ENCODE measurements at regions not wholly inside any gene's neighbourhood (a gene's known extent, or its start where the extent isn't known, plus 50 kb on each side); places are given as distances from the start of the nearest gene placed in this dataset.

DNA sequence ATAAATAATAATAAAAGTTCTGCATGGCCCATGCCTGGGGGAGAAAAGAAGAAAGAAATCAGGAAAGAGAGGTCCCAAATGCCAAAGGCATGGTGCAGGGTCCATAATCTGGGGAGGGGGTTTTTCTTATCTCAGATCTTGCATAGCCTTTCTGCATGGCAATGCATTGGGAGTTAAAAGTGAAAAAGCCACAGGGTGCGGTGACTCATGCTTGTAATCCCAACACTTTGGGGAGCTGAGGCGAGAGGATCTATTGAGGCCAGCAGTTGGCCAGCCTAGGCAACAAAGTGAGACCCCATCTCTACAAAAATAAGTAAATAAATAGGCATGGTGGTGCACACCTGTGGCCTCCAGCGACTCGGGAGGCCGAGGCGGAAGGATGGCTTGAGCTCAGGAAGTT is 76.8 kb upstream of the GATA2 start:
- Histone ChIP-seq H3K4me3 (ENCODE audit: low read depth, low read length) (no peak overlapping the region), H3K9ac (ENCODE audit: low read depth, low read length) (no peak overlapping the region), H3K4me1 (ENCODE audit: control insufficient read depth, insufficient read depth, low read length) (peaks cover 12% of the 10 kb centered on the region), H3K27me3 (ENCODE audit: control insufficient read depth, insufficient read depth, low read length) (no peaks in the 10 kb centered on the region), H3K36me3 (ENCODE audit: control insufficient read depth, insufficient read depth, low read length) (no peaks in the 10 kb centered on the region), H3K9me3 (ENCODE audit: control insufficient read depth, insufficient read depth, low read length) (no peaks in the 10 kb centered on the region)

DNA sequence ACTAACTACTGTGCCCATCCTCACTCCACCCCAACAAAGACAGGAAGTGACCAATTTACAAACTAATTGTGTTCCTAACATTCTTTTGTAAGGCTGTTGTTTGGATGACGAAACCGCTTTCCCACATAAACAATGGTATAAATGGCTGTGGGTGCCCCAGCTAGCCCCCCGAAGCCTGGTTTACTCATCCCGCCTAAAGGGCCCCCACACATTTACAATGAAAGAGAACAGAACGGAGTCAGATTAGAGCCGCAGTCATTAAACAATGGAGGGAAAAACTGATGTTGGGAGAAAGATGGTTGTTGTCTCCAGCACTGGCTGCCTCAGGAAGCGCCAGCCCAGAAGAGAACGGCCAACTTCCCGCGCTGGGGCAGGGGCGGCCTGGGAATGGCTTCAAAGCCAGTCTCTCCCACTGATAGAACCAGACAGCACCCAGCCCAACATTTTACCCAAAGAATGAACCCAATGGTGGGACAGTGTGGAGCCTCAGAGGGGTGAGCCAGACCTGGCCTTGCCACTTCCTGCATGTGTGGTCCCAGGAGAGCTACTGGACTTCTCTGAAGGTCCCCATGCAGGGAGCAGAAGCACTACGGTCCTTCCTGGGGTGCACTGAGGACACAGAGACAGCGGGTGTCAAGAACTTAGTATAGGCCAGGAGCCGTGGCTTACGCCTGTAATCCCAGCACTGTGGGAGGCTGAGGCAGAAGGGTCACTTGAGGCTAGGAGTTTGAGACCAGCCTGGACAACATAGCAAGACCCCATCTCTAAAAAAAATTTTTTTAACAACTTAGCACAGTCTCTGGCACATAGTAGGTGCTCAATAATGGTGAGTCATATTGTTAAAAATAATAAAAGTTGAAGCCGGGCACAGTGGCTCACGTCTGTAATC is 75.8 kb upstream of the GATA2 start:
- H3K9me3 ChIP-seq (ENCODE audit: control insufficient read depth, insufficient read depth, low read length), result no peaks in the 10 kb centered on the region
- H3K4me1 ChIP-seq (ENCODE audit: control insufficient read depth, insufficient read depth, low read length), result peaks cover 12% of the 10 kb centered on the region
- peak overlapping the region; percentile 22 for H3K4me3 ChIP-seq (ENCODE audit: low read depth, low read length)
- no peaks in the 10 kb centered on the region for H3K36me3 ChIP-seq (ENCODE audit: control insufficient read depth, insufficient read depth, low read length)
- peak overlapping the region; percentile 12 for H3K9ac ChIP-seq (ENCODE audit: low read depth, low read length)
- no peaks in the 10 kb centered on the region for H3K27me3 ChIP-seq (ENCODE audit: control insufficient read depth, insufficient read depth, low read length)

DNA sequence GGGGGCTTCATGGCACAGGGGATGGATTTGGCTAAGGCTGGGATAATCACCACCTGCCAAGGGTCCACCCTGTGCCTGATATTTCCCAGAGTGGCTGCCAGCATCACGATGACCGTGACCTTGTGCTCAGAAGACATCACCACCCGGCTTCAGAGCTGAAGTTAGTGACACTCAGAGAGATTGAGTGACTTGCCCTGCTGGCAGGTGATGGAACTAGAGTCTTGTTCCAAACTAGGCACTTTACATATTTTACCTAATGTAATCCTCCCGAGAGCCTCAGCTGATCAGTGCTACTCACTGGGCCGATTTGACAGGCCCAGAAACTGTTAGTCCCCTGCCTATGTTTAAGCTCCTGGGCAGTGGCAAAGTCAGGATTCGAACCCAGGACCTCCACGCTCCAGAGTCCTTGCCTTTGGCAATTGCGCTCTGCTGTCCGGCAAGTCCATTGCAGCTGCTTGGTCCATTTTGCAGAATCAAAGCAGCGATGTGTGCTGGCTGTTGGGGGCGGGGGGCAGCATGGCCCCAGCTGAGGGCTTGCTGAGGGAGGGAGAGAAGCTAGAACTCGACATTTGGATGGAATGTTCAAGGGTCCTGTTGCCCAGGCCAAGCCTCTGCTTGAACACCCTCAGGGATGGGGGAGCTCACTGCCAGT is 74.8 kb upstream of the GATA2 start:
- Histone ChIP-seq H3K27me3 (ENCODE audit: control insufficient read depth, insufficient read depth, low read length) (no peaks in the 10 kb centered on the region), H3K36me3 (ENCODE audit: control insufficient read depth, insufficient read depth, low read length) (no peaks in the 10 kb centered on the region), H3K9me3 (ENCODE audit: control insufficient read depth, insufficient read depth, low read length) (no peaks in the 10 kb centered on the region), H3K4me1 (ENCODE audit: control insufficient read depth, insufficient read depth, low read length) (peaks cover 12% of the 10 kb centered on the region), H3K9ac (ENCODE audit: low read depth, low read length) (no peak overlapping the region), H3K4me3 (ENCODE audit: low read depth, low read length) (peak overlapping the region; percentile 22)

DNA sequence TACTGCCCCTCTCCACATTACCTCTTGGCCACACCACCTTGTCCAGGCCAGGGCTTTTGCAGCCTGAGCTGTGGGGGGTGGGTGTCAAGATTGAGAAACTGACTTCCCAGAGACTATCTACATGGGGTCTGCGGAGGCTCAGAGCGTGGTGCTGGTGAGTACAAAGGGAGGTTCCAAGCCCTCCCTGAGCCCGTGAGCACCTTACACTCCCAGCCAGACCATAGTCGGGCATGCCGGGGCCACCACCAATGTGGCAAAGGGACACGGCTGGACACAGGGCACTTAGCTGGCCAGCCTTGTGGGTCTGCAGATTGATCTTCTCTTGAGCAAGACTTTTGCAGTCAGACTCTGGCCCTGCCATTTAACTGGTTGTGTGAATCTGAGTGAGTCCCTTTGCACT is 74.1 kb upstream of the GATA2 start:
- Histone ChIP-seq H3K36me3 (ENCODE audit: control insufficient read depth, insufficient read depth, low read length) (no peaks in the 10 kb centered on the region), H3K4me1 (ENCODE audit: control insufficient read depth, insufficient read depth, low read length) (peaks cover 12% of the 10 kb centered on the region), H3K9ac (ENCODE audit: low read depth, low read length) (no peak overlapping the region), H3K9me3 (ENCODE audit: control insufficient read depth, insufficient read depth, low read length) (no peaks in the 10 kb centered on the region), H3K4me3 (ENCODE audit: low read depth, low read length) (no peak overlapping the region), H3K27me3 (ENCODE audit: control insufficient read depth, insufficient read depth, low read length) (no peaks in the 10 kb centered on the region)

DNA sequence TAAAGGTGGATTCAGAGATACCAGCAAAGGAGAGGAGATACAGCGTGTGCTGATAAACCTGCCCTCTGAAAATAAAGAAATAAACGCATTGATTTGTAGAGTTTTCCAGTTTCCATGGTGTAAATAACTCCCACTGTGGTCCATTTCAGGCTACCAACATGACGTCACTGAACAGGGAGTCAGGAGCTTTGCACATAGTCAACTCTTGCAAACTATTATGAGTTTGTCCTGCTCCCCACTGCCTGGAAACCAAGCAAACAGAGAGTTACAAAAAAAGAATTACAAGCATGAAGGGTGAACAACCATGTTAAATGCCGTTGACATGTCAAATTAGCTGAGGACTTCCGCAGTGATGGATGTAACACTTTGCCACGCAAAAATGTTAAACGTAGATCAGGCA is 70.4 kb upstream of the GATA2 start:
- H3K36me3 ChIP-seq (ENCODE audit: control insufficient read depth, insufficient read depth, low read length), result no peaks in the 10 kb centered on the region
- no peak overlapping the region for H3K4me3 ChIP-seq (ENCODE audit: low read depth, low read length)
- no peak overlapping the region for H3K9ac ChIP-seq (ENCODE audit: low read depth, low read length)
- H3K27me3 ChIP-seq (ENCODE audit: control insufficient read depth, insufficient read depth, low read length), result no peaks in the 10 kb centered on the region
- H3K9me3 ChIP-seq (ENCODE audit: control insufficient read depth, insufficient read depth, low read length), result no peaks in the 10 kb centered on the region
- H3K4me1 ChIP-seq (ENCODE audit: control insufficient read depth, insufficient read depth, low read length), result peaks cover 6% of the 10 kb centered on the region

DNA sequence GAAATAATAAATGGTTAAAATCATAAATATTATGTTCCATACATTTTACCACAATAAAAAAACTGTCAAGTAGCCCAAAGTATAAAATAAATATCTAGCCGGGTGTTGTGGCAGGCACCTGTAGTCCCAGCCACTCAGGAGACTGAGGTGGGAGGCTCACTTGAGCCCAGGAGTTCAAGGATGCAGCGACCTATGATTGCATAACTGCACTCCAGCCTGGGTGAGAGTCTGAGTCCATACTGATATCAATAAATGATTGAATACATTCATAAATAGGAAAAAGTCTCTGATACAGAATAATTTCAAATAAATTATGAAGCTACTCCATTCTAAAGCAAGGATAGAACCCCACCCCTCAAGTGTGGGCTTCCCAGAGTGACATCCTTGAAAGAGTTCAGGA is 68.5 kb upstream of the GATA2 start:
- H3K36me3 ChIP-seq (ENCODE audit: control insufficient read depth, insufficient read depth, low read length), result no peaks in the 10 kb centered on the region
- no peak overlapping the region for H3K9ac ChIP-seq (ENCODE audit: low read depth, low read length)
- no peaks in the 10 kb centered on the region for H3K4me1 ChIP-seq (ENCODE audit: control insufficient read depth, insufficient read depth, low read length)
- H3K27me3 ChIP-seq (ENCODE audit: control insufficient read depth, insufficient read depth, low read length), result peaks cover 3% of the 10 kb centered on the region
- no peak overlapping the region for H3K4me3 ChIP-seq (ENCODE audit: low read depth, low read length)
- H3K9me3 ChIP-seq (ENCODE audit: control insufficient read depth, insufficient read depth, low read length), result no peaks in the 10 kb centered on the region

DNA sequence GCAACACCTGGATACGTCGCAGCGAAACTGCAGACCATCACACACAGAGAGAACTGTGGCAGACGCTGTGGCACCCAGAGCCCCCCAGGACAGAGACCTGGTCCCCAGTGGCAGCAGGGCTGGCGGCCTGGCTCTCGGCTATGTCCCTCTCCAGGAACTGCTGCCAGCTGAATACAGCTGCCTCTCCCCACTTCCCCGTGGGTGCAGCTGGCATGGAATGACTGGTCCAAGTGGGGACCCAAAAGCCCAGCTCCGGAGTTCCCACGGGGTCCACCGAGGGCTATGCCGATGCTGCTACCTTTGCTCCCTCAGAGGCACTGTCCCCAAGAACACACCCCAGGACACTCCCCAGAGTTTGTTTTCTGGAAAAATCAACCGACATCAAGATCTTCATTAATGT is 67.8 kb upstream of the GATA2 start:
- Histone ChIP-seq H3K4me1 (ENCODE audit: control insufficient read depth, insufficient read depth, low read length) (no peaks in the 10 kb centered on the region), H3K27me3 (ENCODE audit: control insufficient read depth, insufficient read depth, low read length) (peaks cover 10% of the 10 kb centered on the region), H3K9ac (ENCODE audit: low read depth, low read length) (no peak overlapping the region), H3K4me3 (ENCODE audit: low read depth, low read length) (no peak overlapping the region), H3K36me3 (ENCODE audit: control insufficient read depth, insufficient read depth, low read length) (no peaks in the 10 kb centered on the region), H3K9me3 (ENCODE audit: control insufficient read depth, insufficient read depth, low read length) (no peaks in the 10 kb centered on the region)

DNA sequence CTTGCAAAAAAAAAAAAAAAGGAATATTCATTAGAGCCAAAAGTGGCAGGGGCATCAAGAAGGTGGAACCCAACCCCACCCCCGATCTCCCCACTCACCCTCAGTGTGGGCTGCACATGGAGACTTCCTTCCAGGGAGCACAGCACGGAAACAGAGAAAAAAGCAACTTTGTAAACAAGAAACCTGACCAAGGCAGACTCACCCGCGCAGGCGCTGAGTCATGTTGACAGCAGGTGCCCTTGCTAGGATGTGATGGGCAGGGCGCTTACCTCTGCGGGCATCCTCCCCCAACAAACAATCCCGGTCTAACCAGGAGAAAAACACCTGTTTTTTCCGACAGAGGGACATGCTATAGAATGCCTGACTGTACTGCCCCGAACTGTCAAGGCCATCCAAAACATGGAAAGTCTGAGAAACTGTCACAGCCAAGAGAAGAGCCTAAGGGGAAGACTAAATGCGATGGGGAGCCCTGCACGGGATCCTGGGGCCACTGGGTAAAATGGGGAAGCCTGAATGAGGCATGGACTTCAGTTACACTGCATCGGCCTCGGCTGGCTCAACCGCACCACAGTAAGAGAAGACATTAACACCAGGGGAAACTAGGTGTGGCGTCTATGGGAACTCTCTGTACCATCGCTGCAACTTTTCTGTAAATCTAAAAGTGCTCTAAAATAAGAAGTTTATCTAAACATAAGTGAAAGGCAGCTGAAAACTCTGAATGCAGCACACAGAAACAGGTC is 66.7 kb upstream of the GATA2 start:
- Histone ChIP-seq H3K4me3 (ENCODE audit: low read depth, low read length) (no peak overlapping the region), H3K27me3 (ENCODE audit: control insufficient read depth, insufficient read depth, low read length) (peaks cover 16% of the 10 kb centered on the region)

DNA sequence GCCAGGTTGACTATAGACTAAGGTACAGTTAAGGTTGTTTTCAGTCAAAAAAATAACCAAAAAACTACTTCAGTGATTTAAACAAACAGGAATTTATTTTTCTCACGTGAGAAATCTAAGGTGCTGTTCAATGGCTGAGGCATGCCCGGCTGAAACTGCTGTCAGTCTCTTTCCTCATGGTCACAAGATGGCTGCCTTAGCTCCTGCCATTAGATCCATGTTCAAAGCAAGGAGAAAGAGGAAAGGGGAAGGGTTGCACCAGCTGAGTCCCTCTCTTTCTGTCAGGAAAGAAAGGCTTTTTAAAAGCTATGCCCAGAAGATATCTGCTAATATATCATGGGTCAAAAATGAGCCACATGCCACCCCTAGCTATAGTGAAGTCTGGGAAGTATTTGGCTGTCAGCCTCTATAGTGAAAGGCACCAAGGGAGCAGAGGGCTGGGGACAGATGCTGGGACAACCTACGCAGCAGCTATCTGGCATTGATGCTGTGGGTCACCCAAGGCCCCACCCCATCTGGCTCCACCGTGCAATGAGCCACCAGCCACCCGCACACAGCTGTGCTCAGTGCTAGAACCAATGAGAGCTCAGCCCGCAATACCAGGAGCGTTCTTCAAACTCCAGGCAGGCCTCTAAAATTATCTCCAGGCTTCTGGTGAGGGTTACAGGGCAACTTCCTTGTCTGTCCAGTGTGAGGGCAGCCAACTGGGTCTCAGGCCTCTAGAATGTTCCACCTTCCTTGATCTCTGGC is 64.7 kb upstream of the GATA2 start:
- Histone ChIP-seq H3K27me3 (ENCODE audit: control insufficient read depth, insufficient read depth, low read length) (peaks cover 29% of the 10 kb centered on the region), H3K36me3 (ENCODE audit: control insufficient read depth, insufficient read depth, low read length) (no peaks in the 10 kb centered on the region), H3K4me3 (ENCODE audit: low read depth, low read length) (no peak overlapping the region)

More for the DNA sequence above, 66.7 kb upstream of the GATA2 start:
- Histone ChIP-seq H3K9me3 (ENCODE audit: control insufficient read depth, insufficient read depth, low read length) (no peaks in the 10 kb centered on the region), H3K4me1 (ENCODE audit: control insufficient read depth, insufficient read depth, low read length) (no peaks in the 10 kb centered on the region), H3K36me3 (ENCODE audit: control insufficient read depth, insufficient read depth, low read length) (no peaks in the 10 kb centered on the region), H3K9ac (ENCODE audit: low read depth, low read length) (no peak overlapping the region)

DNA sequence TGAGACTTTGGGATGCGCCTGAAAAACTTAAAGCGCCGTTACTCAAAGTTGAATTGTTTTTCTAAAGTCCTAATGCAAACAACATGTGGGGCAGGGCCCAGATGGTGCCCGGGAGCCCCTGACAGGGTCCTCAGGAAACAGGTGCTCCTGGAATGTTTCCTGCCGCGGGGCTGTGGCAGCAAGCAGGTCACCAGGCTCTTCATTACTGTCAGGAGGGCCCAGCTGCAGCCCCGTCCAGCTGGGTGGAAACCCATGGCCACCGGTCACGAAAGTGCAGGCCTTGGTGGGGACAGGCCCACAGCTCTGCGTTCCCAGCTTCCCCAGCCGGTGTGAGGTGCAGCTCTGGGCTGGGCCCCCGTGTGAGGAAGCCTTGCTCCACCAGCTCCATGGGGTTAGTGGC is 63.9 kb upstream of the GATA2 start:
- Histone ChIP-seq H3K4me3 (ENCODE audit: low read depth, low read length) (no peak overlapping the region), H3K9ac (ENCODE audit: low read depth, low read length) (no peak overlapping the region), H3K36me3 (ENCODE audit: control insufficient read depth, insufficient read depth, low read length) (no peaks in the 10 kb centered on the region), H3K27me3 (ENCODE audit: control insufficient read depth, insufficient read depth, low read length) (peaks cover 29% of the 10 kb centered on the region), H3K9me3 (ENCODE audit: control insufficient read depth, insufficient read depth, low read length) (no peaks in the 10 kb centered on the region), H3K4me1 (ENCODE audit: control insufficient read depth, insufficient read depth, low read length) (no peaks in the 10 kb centered on the region)

More for the DNA sequence above, 64.7 kb upstream of the GATA2 start:
- no peaks in the 10 kb centered on the region for H3K4me1 ChIP-seq (ENCODE audit: control insufficient read depth, insufficient read depth, low read length)
- H3K9ac ChIP-seq (ENCODE audit: low read depth, low read length), result no peak overlapping the region
- no peaks in the 10 kb centered on the region for H3K9me3 ChIP-seq (ENCODE audit: control insufficient read depth, insufficient read depth, low read length)

DNA sequence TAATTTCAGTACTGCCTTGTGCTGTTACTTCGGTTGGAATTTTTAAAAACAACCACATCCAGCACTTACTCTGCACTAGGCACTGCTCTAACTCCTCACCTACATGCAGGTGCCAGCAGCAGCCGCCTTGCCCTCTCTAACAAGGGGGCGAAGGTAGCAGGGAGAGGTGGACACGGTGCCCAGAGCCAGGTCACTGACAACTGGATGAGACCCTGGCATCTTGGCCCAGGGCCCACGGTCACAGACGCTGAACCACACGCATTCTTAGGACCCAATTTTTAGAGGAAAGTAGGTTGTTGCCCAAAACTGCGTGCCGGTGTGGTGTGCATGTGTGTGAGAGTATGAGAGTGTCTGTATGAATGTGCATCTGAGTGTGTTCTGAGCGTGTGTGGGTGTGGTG is 63.4 kb upstream of the GATA2 start:
- Histone ChIP-seq H3K36me3 (ENCODE audit: control insufficient read depth, insufficient read depth, low read length) (no peaks in the 10 kb centered on the region), H3K4me1 (ENCODE audit: control insufficient read depth, insufficient read depth, low read length) (no peaks in the 10 kb centered on the region), H3K9me3 (ENCODE audit: control insufficient read depth, insufficient read depth, low read length) (no peaks in the 10 kb centered on the region), H3K9ac (ENCODE audit: low read depth, low read length) (no peak overlapping the region), H3K4me3 (ENCODE audit: low read depth, low read length) (no peak overlapping the region), H3K27me3 (ENCODE audit: control insufficient read depth, insufficient read depth, low read length) (peaks cover 29% of the 10 kb centered on the region)
